ENCODE measurements at regions not wholly inside any gene's neighbourhood (a gene's known extent, or its start where the extent isn't known, plus 50 kb on each side); places are given as distances from the start of the nearest gene placed in this dataset.
"Not testable (repeated sequence)": the region's sequence is repeated elsewhere in the genome, so short reads cannot be mapped to it uniquely, and the experiment has no call there.

GRCh38 chr13:89401264-89401675 lies 1730.1 kb downstream of the SLITRK5 start:
- DNase-seq: no peak

GRCh38 chr13:89402211-89402610 lies 1731.0 kb downstream of the SLITRK5 start:
- DNase-seq: no peak

- not testable (repeated sequence) for DNase-seq
Measured at GRCh38 chr13:89406096-89406495, 1734.9 kb downstream of the SLITRK5 start.

GRCh38 chr13:89407357-89407756 lies 1736.2 kb downstream of the SLITRK5 start:
- no peak for DNase-seq

- DNase-seq: no peak
Measured at GRCh38 chr13:89432997-89433396, 1761.8 kb downstream of the SLITRK5 start.

- not testable (repeated sequence) for DNase-seq
Measured at GRCh38 chr13:89434624-89435023, 1763.5 kb downstream of the SLITRK5 start.

GRCh38 chr13:89454681-89455080 lies 1783.5 kb downstream of the SLITRK5 start:
- DNase-seq: no peak

- DNase-seq: no peak
Measured at GRCh38 chr13:89455225-89455624, 1784.1 kb downstream of the SLITRK5 start.

GRCh38 chr13:89455741-89456140 lies 1784.6 kb downstream of the SLITRK5 start:
- DNase-seq: no peak

GRCh38 chr13:89457977-89458376 lies 1786.8 kb downstream of the SLITRK5 start:
- DNase-seq: no peak

GRCh38 chr13:89458456-89458855 lies 1787.3 kb downstream of the SLITRK5 start:
- no peak for DNase-seq

GRCh38 chr13:89460895-89461294 lies 1789.7 kb downstream of the SLITRK5 start:
- not testable (repeated sequence) for DNase-seq

GRCh38 chr13:89465366-89465765 lies 1794.2 kb downstream of the SLITRK5 start:
- DNase-seq: no peak

- no peak for DNase-seq
Measured at GRCh38 chr13:89468081-89468480, 1796.9 kb downstream of the SLITRK5 start.

- no peak for DNase-seq
Measured at GRCh38 chr13:89470901-89471300, 1799.7 kb downstream of the SLITRK5 start.

GRCh38 chr13:89474432-89474831 lies 1803.3 kb downstream of the SLITRK5 start:
- no peak for DNase-seq

GRCh38 chr13:89486065-89486464 lies 1814.9 kb downstream of the SLITRK5 start:
- no peak for DNase-seq

GRCh38 chr13:89486709-89487108 lies 1815.5 kb downstream of the SLITRK5 start:
- no peak for DNase-seq

- no peak for DNase-seq
Measured at GRCh38 chr13:89490661-89491060, 1819.5 kb downstream of the SLITRK5 start.

- no peak for DNase-seq
Measured at GRCh38 chr13:89496478-89496877, 1825.3 kb downstream of the SLITRK5 start.

GRCh38 chr13:89497658-89498057 lies 1826.5 kb downstream of the SLITRK5 start:
- DNase-seq: no peak

GRCh38 chr13:89502286-89502685 lies 1831.1 kb downstream of the SLITRK5 start:
- DNase-seq: no peak

- no peak for DNase-seq
Measured at GRCh38 chr13:89514534-89515312, 1832.8 kb upstream of the MIR17HG start.

- no peak for DNase-seq
Measured at GRCh38 chr13:89515948-89516347, 1831.5 kb upstream of the MIR17HG start.
